HUES6 (cell line): ENCODE measurements at regions not wholly inside any gene's neighbourhood (a gene's known extent, or its start where the extent isn't known, plus 50 kb on each side); places are given as distances from the start of the nearest gene placed in this dataset.
"Not testable (repeated sequence)": the region's sequence is repeated elsewhere in the genome, so short reads cannot be mapped to it uniquely, and the experiment has no call there.

Source experiments
- H3K27ac ChIP-seq: 2 replicates; pipeline ENCODE4 v1.7.0; 2013; ENCODE audit warnings: low read depth, mild to moderate bottlenecking, low read length, inconsistent platforms
- H3K27me3 ChIP-seq: 2 replicates; pipeline ENCODE4 v1.6.1; 2013; ENCODE audit warnings: low read length; ENCODE audit not compliant: control insufficient read depth, insufficient read depth
- H3K36me3 ChIP-seq: 2 replicates; pipeline ENCODE4 v1.6.1; 2013; ENCODE audit warnings: low read length; ENCODE audit not compliant: control insufficient read depth, insufficient read depth
- H3K4me1 ChIP-seq: 2 replicates; pipeline ENCODE4 v1.6.1; 2013; ENCODE audit warnings: low read length; ENCODE audit not compliant: control insufficient read depth, insufficient read depth
- H3K4me3 ChIP-seq: 2 replicates; pipeline ENCODE4 v1.5.1; 2013; ENCODE audit warnings: low read depth, low read length
- H3K9ac ChIP-seq: one replicate; pipeline ENCODE4 v1.6.1; 2013; ENCODE audit warnings: mild to moderate bottlenecking, low read length
- H3K9me3 ChIP-seq: 2 replicates; pipeline ENCODE4 v1.6.1; 2013; ENCODE audit warnings: low read depth, low read length; ENCODE audit not compliant: control insufficient read depth, insufficient read depth

DNA sequence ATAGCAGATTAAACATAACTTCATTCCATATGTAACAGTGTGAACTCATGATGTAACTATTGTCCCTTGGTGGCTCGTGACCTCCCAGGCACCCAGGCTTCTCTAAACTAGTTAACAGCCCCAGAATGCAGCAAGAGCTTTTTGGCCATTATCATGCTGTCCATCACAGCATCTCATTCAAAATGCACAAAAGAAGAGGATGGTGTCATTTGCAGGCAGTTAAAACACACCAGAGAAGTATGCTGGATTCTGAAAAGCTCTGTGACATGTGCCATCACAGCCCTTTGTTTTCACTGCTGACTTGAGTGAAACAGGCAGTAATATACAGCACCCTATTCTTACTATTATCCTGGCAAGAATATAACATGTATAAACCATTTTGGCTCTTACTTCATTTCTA, 117.6 kb upstream of the CHMP2B start:
- no peak overlapping the region for H3K27ac ChIP-seq
- H3K4me3 ChIP-seq: no peak overlapping the region
- H3K9ac ChIP-seq: no peak overlapping the region
- H3K27me3 ChIP-seq: no peaks in the 10 kb centered on the region
- peaks cover 21% of the 10 kb centered on the region for H3K9me3 ChIP-seq
- no peaks in the 10 kb centered on the region for H3K36me3 ChIP-seq
- H3K4me1 ChIP-seq: no peaks in the 10 kb centered on the region; the same call in 1 of the 2 replicates

DNA sequence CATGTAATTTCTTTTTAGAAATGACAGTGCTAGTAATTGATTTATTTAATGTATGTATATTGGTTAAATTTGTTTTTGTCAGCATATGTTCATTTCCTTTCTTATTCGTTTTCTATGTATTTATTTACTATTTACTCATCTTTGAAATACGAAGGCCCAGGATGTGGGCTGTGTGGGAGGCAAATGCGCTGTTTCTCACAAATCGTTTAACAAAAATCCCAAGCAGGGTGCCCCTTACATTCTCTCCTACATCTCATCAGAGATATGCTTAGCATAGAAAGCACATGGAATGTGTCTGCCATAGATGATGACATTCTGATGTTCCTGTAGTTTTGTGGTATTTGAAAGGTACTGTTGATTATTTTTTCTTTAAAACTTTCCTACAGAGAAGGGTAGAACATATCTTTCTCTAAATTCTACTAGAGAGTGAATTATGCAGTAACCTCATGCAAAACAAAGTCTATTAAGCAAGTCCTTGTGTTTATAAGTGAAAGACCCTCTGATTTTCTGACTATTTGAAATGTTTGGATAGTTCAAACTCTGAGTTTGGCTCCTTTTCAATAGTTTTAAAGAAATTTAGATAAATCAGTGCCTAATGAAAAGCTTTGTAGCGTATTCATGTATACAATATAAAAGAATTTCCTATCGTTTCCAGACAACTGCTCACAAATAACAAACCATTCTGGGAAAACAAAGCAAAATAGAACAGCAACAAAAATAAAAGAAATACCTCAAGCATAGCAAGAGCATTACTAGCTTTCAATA, 111.1 kb upstream of the VGLL3 start:
- Histone ChIP-seq H3K4me3 (no peak overlapping the region), H3K4me1 (peaks cover 6% of the 10 kb centered on the region; the same call in 1 of the 2 replicates), H3K9ac (no peak overlapping the region), H3K27me3 (no peaks in the 10 kb centered on the region), H3K27ac (no peak overlapping the region), H3K9me3 (peaks cover 20% of the 10 kb centered on the region), H3K36me3 (no peaks in the 10 kb centered on the region)

DNA sequence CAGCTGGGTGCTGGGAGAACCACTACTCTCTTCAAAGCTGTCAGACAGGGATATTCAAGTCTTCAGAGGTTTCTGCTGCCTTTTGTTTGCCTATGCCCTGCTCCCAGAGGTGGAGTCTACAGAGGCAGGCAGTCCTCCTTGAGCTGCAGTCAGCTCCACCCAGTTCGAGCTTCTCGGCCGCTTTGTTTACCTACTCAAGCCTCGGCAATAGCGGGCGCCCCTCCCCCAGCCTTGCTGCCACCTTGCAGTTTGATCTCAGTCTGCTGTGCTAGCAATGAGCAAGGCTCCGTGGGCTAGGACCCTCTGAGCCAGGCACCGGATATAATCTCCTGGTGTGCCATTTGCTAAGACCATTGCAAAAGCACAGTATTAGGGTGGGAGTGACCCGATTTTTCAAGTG, 106.8 kb upstream of the VGLL3 start:
- not testable (repeated sequence) for H3K4me1 ChIP-seq, H3K9ac ChIP-seq, H3K4me3 ChIP-seq, H3K27me3 ChIP-seq, H3K36me3 ChIP-seq, H3K27ac ChIP-seq, H3K9me3 ChIP-seq

DNA sequence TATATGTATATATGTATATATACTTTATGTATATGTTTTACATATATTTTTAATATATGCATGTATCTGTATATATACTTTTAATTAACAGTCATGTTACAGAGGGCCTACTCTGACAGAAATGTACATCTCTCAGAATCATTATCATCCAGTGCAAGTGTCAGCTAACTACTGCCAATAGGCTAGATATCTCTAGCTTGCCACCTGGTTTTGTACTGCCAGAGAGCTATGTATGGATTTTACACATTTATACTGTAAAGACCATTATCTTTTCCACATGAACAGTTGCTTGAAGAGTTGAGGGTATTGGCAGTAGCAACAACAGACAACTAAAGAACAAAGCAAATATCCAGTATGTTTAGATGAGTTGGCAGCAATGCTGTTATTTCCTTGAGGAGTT, 99.7 kb upstream of the VGLL3 start:
- no peak overlapping the region for H3K4me3 ChIP-seq
- H3K4me1 ChIP-seq: no peaks in the 10 kb centered on the region
- no peak overlapping the region for H3K27ac ChIP-seq
- H3K36me3 ChIP-seq: no peaks in the 10 kb centered on the region
- H3K27me3 ChIP-seq: no peaks in the 10 kb centered on the region
- no peaks in the 10 kb centered on the region for H3K9me3 ChIP-seq
- no peak overlapping the region for H3K9ac ChIP-seq

DNA sequence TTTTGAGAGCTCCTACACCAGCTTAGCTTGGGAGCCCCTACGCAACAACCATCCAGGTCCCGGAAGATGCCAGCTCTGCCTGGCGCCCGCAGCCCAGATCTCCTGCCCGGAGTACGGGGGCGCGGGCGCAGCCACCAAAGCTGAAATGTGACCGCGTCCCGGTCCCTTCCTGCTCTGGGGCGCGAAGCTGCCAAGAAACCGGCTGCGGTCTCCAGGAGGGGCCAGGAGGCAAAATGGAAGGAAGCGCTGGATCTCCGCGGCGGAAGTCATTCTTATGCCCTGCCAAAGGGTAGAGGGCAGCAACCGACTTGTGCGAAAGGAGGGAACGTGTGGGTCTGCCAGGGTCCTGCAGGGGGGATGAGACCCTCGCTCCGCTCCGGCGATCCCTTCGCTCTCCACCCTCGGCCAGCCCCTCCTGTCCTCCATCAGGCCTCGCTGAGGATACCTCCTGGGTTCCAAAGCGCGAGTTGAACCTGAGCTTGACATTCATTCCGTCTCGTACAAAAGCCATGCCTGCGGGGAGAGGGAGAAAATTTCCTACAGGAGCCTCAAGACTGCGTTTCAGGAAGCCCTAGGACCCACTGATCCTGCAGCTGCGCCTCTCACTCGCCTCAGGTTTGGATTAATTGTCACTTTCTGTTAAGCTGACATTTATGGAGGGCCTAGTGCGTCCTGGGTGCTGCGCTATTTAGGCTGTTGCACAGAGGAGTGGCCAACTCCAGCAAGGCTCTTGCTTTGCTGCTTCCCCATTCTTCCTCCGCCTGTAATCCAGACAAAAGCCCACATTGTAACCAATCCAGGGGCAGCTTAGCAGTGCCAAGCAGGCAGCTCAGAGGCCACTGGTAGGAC, 98.3 kb upstream of the VGLL3 start:
- Histone ChIP-seq H3K4me1 (no peaks in the 10 kb centered on the region), H3K9ac (no peak overlapping the region), H3K36me3 (no peaks in the 10 kb centered on the region), H3K27me3 (no peaks in the 10 kb centered on the region), H3K4me3 (peak overlapping the region; percentile 42; the same call in 1 of the 2 replicates), H3K27ac (no peak overlapping the region), H3K9me3 (no peaks in the 10 kb centered on the region)

DNA sequence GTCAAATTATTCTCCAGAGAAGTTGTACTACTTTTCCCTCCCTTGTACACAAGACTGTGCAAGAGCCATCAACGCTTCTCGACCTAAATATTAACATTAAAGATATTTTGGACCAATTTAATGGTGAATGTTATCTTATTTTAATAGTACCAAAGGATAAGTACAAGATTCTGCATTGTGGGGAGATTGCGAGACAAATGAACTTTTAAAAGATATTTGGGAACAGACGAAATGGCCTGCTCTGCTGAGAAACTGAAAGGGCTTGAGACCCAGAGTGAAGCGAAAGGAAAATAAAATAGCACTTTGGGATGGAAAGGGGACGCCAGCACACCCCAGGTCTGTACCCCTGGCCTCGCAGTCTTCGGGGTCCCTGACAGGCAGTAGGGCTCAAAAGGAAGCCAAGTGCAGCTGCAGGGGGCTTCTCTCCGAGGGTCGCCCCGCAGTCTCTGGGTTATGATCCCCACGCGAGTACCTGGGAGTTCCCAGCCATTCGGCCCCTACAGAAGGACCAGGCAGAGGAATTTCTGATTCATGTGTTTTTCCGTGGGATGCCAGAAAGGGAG, 97.6 kb upstream of the VGLL3 start:
- H3K9ac ChIP-seq: no peak overlapping the region

DNA sequence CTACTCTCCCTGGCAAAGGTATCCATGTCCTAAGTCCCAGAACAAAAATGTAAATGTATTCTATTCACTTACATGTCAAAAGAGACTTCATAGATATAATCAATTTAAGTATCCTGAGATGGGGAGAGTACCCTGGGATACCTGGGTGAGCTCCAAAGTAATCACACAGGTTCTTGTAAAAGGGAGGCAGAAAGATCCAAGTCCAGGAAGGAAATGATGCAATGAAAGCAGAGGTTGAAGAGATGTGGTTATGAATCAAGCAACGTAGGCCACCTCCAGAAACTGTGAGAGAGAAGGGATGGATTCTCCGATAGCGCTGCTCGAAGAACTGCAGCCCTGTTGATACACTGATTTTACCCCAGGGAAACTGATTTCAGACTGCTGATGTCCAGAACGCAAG, 93.9 kb upstream of the VGLL3 start:
- Histone ChIP-seq H3K27me3 (no peaks in the 10 kb centered on the region), H3K27ac (no peak overlapping the region), H3K9me3 (no peaks in the 10 kb centered on the region), H3K4me3 (no peak overlapping the region), H3K36me3 (no peaks in the 10 kb centered on the region), H3K9ac (no peak overlapping the region), H3K4me1 (no peaks in the 10 kb centered on the region)

More for the DNA sequence above, 97.6 kb upstream of the VGLL3 start:
- Histone ChIP-seq H3K9me3 (no peaks in the 10 kb centered on the region), H3K4me3 (peak overlapping the region; percentile 42; the same call in 1 of the 2 replicates), H3K36me3 (no peaks in the 10 kb centered on the region), H3K4me1 (no peaks in the 10 kb centered on the region), H3K27me3 (no peaks in the 10 kb centered on the region), H3K27ac (no peak overlapping the region)

DNA sequence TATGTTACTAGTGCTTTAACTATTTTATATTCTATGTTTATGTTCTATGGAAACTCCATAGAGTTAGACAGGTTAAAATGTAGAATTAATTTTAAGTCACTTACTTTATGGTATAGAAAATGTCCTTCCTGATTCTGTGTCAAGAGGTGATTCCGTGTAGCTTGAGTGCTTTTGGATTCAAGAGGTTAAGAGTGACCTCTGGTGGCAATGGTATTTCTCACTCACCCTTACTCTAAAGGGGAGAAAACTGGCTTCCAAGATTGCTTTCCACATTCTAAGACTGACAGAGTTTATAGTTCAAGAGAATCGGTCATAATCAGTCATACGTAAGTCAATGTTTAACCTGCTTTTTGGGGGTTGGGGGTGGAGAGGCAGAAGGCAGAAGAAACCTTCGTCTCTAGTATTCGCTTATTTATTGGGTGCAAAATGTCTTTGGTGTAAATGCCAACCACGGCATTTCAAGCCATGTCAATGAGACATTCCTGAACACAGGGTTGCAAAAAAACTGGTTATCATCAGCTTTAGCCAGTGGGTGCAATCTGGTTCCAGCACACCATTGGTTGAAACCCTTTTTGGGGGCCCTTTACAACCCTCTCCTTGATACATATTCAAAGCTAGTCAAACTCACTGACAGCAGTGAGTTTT, 92.0 kb upstream of the VGLL3 start:
- H3K4me1 ChIP-seq: no peaks in the 10 kb centered on the region
- no peaks in the 10 kb centered on the region for H3K27me3 ChIP-seq
- H3K36me3 ChIP-seq: no peaks in the 10 kb centered on the region
- no peaks in the 10 kb centered on the region for H3K9me3 ChIP-seq
- no peak overlapping the region for H3K4me3 ChIP-seq
- H3K9ac ChIP-seq: no peak overlapping the region
- H3K27ac ChIP-seq: no peak overlapping the region

DNA sequence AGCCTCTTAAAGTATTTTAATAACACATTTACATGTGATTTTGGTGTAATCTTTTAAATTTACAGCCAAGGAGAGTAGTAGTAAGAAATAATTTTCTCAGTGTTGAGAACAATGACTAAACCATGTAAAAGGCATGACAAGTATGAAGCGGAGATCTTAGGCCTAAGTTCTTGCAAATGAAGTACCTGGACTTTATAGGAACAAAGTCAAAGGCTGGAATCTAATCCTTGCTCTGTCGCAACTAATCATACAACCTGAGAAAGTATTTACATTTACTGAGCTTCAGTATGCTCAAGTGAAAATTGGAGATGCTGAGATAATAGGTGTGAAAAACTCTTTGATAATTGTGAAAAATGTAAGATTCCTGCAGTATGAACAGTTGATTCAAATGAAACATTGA, 86.4 kb upstream of the VGLL3 start:
- Histone ChIP-seq H3K4me1 (no peaks in the 10 kb centered on the region), H3K36me3 (no peaks in the 10 kb centered on the region), H3K27me3 (no peaks in the 10 kb centered on the region), H3K9ac (no peak overlapping the region), H3K9me3 (no peaks in the 10 kb centered on the region), H3K4me3 (no peak overlapping the region), H3K27ac (no peak overlapping the region)

DNA sequence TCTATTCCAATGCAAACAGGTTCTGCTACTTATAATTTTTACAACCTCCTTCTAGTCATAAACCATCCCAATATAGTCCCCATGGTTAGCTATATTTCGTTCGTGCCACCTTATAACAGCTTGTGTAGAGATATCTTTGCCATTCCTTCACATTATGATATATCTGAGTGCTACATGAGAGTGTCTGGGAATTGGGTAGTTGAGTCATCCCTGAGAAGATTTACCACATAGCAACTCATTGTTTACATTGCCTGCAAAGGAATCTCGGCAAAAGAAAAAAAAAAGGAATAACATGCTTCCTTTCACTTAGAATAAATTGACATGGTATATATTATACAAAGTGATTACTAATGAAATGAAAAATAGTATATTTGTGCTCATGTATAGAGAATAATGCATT, 86.0 kb upstream of the VGLL3 start:
- Histone ChIP-seq H3K27me3 (no peaks in the 10 kb centered on the region), H3K4me3 (no peak overlapping the region), H3K9ac (no peak overlapping the region), H3K9me3 (no peaks in the 10 kb centered on the region), H3K4me1 (no peaks in the 10 kb centered on the region), H3K36me3 (no peaks in the 10 kb centered on the region), H3K27ac (no peak overlapping the region)
